GM12873 (cell line): ENCODE measurements at regions not wholly inside any gene's neighbourhood (a gene's known extent, or its start where the extent isn't known, plus 50 kb on each side); places are given as distances from the start of the nearest gene placed in this dataset.

ENCODE experiments used
- TF ChIP-seq, protein P1 (sequence below): IDR thresholded peaks from 2 replicates; pipeline ENCODE4 v1.5.1; 2012; ENCODE audit warnings: low read depth, mild to moderate bottlenecking, moderate library complexity, low read length, control low read depth; ENCODE audit not compliant: insufficient read depth; ENCODE audit errors: missing control alignments

DNA sequence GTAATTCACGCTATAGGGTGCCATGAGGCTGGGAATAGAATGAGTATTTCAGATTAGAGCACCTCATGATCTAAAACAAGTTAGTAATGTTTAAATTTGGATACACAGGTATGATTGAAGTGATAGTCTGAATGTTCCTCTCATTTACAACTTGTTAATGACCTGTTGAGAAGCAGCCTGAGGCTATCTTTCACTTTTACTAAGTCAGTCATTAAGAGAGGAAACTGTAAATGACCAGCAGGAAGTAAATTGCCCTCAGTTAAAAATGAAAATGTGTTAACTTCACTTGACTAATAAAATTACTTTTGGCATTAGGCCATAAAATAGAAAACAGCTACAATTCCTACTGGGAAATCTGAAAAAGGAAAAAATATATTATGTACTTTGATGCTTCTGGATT lies 1042.0 kb downstream of the DNAJB9 start:
- TF ChIP-seq, protein P1, sequence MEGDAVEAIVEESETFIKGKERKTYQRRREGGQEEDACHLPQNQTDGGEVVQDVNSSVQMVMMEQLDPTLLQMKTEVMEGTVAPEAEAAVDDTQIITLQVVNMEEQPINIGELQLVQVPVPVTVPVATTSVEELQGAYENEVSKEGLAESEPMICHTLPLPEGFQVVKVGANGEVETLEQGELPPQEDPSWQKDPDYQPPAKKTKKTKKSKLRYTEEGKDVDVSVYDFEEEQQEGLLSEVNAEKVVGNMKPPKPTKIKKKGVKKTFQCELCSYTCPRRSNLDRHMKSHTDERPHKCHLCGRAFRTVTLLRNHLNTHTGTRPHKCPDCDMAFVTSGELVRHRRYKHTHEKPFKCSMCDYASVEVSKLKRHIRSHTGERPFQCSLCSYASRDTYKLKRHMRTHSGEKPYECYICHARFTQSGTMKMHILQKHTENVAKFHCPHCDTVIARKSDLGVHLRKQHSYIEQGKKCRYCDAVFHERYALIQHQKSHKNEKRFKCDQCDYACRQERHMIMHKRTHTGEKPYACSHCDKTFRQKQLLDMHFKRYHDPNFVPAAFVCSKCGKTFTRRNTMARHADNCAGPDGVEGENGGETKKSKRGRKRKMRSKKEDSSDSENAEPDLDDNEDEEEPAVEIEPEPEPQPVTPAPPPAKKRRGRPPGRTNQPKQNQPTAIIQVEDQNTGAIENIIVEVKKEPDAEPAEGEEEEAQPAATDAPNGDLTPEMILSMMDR: no peak

DNA sequence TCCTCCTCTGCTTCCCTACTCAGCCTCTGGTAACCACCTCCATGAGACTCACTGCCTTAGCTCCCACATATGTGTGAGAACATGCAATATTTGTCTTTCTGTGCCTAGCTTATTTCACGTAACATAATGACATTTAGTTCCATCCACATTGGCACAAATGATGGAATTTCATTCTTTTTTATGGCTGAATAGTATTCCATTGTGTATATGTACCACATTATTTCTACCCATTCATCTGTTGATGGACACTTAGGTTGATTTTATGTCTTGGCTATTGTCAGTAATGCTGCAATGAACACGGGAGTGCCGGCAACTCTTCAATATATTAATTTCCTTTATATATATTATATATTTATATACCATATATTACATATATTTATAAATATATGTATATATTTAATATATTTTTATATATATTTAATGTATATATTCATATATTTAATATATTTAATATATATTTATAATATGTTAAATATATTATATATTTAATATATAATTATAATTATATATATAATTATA lies 1046.9 kb downstream of the DNAJB9 start:
- TF ChIP-seq, protein P1: no peak

DNA sequence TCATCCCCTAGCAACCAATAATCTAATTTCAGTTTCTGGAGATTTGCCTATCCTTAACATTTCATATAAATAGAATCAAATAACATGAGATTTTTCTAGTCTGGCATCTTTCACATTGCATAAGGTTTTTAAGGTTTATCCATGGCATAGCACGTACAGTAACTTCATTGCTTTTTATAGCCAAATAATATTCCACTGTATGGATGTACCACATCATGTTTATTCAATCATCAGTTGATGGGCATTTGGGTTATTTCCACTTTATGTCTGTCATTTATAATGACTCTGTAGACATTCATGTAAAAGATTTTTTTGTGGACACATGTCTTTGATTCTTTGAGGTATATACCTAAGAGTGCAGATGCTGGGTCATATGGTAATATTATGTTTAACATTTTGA lies 1052.6 kb downstream of the DNAJB9 start:
- TF ChIP-seq, protein P1: no peak

DNA sequence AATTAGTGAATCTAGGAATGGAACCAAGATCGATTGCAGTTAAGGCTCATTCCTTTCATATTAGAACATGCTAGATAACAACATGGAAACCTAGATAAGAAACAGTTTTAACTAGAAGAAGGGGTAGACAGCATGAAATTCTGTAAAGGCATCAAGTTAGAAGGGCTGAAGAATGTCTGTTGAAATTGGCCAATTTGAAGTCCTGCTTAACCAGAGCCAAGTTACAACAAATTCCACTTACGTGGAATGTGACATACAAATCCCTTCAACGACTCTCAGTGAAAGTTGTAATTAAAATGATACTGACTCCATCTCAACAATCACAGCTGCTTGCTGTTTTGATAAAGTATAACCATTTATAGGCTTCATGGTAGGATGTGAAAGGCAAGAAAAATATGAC lies 1065.7 kb downstream of the DNAJB9 start:
- TF ChIP-seq, protein P1: no peak

DNA sequence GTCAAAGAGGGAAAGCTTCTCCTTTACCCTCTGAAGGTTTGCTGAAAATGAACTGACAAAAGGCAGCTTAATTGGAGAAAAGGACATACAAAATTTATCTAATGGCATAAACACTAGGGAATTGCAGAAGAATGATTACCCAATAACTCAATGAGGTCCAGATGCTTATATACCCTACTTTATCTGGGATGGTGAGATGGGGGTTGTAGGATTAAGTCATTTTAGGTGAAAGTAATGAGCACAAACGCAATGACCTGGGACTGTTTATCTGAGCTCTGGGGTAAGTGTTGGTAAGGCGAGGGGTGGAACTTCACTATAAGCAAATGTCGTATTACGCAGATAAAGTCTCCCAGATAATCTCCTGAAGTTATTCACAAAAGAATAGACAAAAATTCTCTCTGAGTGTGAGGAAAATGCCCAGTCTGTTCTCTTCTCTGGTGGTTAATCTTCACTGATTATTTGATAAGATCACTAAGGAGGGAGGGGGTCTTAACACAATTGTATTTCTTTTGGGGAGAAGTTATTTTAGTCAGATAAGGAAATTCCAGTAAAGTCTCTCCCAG lies 1067.8 kb downstream of the DNAJB9 start:
- TF ChIP-seq, protein P1: no peak

DNA sequence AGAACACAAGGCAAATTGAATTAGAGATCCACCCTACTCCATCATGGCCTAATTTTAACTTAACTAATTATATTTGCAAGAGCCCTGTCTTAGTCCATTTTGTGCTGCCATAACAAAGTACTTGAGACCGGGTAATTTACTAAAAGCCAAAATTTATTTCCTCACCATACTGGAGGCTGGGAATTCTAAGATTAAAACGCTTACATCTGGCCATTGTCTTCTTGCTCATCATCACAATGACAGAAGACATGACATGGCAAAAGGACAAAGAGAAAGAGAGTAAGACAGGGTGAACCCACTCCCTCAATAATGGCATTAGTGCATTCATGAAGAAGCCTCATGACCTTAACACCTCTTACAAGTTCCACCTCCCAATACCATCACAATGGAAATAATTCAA lies 1068.6 kb downstream of the DNAJB9 start:
- TF ChIP-seq, protein P1: no peak

DNA sequence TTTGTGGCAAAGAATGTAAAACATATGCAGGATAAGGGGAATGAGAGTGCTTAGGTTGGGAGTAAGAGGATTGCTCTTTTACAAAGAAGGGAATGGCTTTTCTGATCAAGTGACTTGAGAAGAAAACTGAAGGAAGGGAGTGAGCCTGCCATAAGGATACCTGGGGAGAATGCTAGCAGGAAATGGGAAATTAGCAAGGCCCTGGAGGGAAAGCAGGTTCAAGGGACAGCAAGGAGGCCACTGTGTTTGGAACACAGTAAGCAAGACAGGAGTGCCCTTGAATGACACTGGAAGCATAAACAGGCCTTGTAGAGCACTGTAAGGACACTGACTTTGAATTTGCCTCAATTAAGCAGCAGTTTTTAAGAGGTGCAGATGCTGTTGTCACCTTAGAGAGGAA lies 1069.9 kb downstream of the DNAJB9 start:
- TF ChIP-seq, protein P1: no peak

DNA sequence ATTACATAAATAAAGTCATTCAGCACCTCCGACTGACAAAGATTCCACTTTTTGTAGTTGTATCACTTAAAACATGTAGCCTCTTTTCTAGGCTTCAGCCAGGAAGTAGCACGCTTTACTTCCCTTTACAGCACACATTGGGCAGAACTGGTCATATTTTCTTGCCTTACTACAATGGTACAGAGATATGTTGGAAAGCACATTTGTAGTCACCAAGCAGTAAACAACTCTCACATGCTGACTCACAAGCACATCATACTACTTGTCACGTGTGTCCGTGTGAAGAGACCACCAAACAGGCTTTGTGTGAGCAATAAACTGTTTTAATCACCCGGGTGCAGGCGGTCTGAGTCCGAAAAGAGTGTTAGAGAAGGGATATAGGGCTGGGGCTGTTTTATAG lies 1071.8 kb downstream of the DNAJB9 start:
- TF ChIP-seq, protein P1: no peak
